Neural cell (in vitro differentiated cells): ENCODE measurements at regions not wholly inside any gene's neighbourhood (a gene's known extent, or its start where the extent isn't known, plus 50 kb on each side); places are given as distances from the start of the nearest gene placed in this dataset.

Source experiments
- H2AFZ ChIP-seq: fragments of 200-600, 300-800 bp; sonication (generic), shearing (Covaris generic); 2 replicates; pipeline ENCODE4 v1.6.0; 2014; ENCODE audit warnings: low read depth, mild to moderate bottlenecking, antibody characterized with exemption, low read length, moderate library complexity
- H3F3A ChIP-seq: fragments of 200-600 bp; shearing (Covaris generic); 2 replicates; pipeline ENCODE4 v1.6.1; 2016; ENCODE audit warnings: mild to moderate bottlenecking, moderate library complexity, mixed read lengths, antibody characterized with exemption, low read length; ENCODE audit not compliant: insufficient read depth, poor library complexity, severe bottlenecking
- H3K27ac ChIP-seq: fragments of 200-600, 300-800 bp; sonication (generic), shearing (Covaris generic); 2 replicates; pipeline ENCODE4 v1.5.1; 2014; ENCODE audit warnings: mild to moderate bottlenecking, low read length, moderate library complexity
- H3K27me3 ChIP-seq: fragments of 300-800, 200-600 bp; sonication (generic), shearing (Covaris generic); 2 replicates; pipeline ENCODE4 v1.6.0; 2014; ENCODE audit warnings: mild to moderate bottlenecking, low read depth, low read length, moderate library complexity; ENCODE audit not compliant: insufficient read depth
- H3K36me3 ChIP-seq: fragments of 300-800, 200-600 bp; sonication (generic), shearing (Covaris generic); 2 replicates; pipeline ENCODE4 v1.5.1; 2014; ENCODE audit warnings: mild to moderate bottlenecking, antibody characterized with exemption, low read length, moderate library complexity; ENCODE audit not compliant: insufficient read depth
- H3K4me2 ChIP-seq: fragments of 300-800, 200-600 bp; sonication (generic), shearing (Covaris generic); 2 replicates; pipeline ENCODE4 v1.6.0; 2014; ENCODE audit warnings: mild to moderate bottlenecking, low read length
- H3K4me3 ChIP-seq: fragments of 300-800, 200-600 bp; sonication (generic), shearing (Covaris generic); 2 replicates; pipeline ENCODE4 v1.5.1; 2014; ENCODE audit warnings: mild to moderate bottlenecking, low read length, moderate library complexity
- H3K79me2 ChIP-seq: fragments of 200-600 bp; shearing (Covaris generic); replicated peaks from 2 replicates; pipeline ENCODE4 v1.6.0; 2014; ENCODE audit warnings: mild to moderate bottlenecking, low read length, moderate library complexity; ENCODE audit not compliant: insufficient read depth
- H3K9ac ChIP-seq: fragments of 300-800, 200-600 bp; sonication (generic), shearing (Covaris generic); 2 replicates; pipeline ENCODE4 v1.6.1; 2016; ENCODE audit warnings: mild to moderate bottlenecking, low read length, mixed read lengths
- H3K9me2 ChIP-seq: fragments of 200-600 bp; shearing (Covaris generic); 2 replicates; pipeline ENCODE4 v1.6.1; 2016; ENCODE audit warnings: mild to moderate bottlenecking, low read length, mixed read lengths; ENCODE audit not compliant: insufficient read depth
- H3K9me3 ChIP-seq: fragments of 200-600, 300-800 bp; sonication (generic), shearing (Covaris generic); 2 replicates; pipeline ENCODE4 v1.6.1; 2016; ENCODE audit warnings: mild to moderate bottlenecking, mixed run types, low read length, moderate library complexity, mixed read lengths
- H4K20me1 ChIP-seq: fragments of 200-600 bp; shearing (Covaris generic); 2 replicates; pipeline ENCODE4 v1.6.1; 2016; ENCODE audit warnings: mild to moderate bottlenecking, mixed run types; ENCODE audit not compliant: insufficient read depth
- EP300 ChIP-seq: fragments of 450-650 bp; conservative IDR thresholded peaks from 2 replicates; pipeline ENCODE4 v1.6.1; 2014; ENCODE audit warnings: antibody characterized with exemption, mild to moderate bottlenecking, moderate library complexity; ENCODE audit not compliant: poor library complexity, severe bottlenecking
- EZH2 ChIP-seq: fragments of 200-600, 300-800 bp; shearing (Covaris generic), sonication (generic); IDR thresholded peaks from 2 replicates; pipeline ENCODE4 v1.6.1; 2014; ENCODE audit warnings: antibody characterized with exemption, low read length, borderline replicate concordance, mild to moderate bottlenecking; ENCODE audit not compliant: insufficient read depth, poor library complexity, severe bottlenecking
- MXI1 ChIP-seq: fragments of 450-650 bp; conservative IDR thresholded peaks from 2 replicates; pipeline ENCODE4 v1.6.1; 2014; ENCODE audit warnings: antibody characterized with exemption, mild to moderate bottlenecking; ENCODE audit not compliant: poor library complexity, severe bottlenecking
- POLR2AphosphoS5 ChIP-seq: IDR thresholded peaks from 2 replicates; pipeline ENCODE4 v1.6.1; 2012
- RAD21 ChIP-seq: fragments of 450-650 bp; conservative IDR thresholded peaks from 2 replicates; pipeline ENCODE4 v1.6.1; 2014; ENCODE audit warnings: antibody characterized with exemption, mild to moderate bottlenecking, moderate library complexity
- SMC3 ChIP-seq: fragments of 450-650 bp; conservative IDR thresholded peaks from 2 replicates; pipeline ENCODE4 v1.6.1; 2014; ENCODE audit warnings: antibody characterized with exemption, mild to moderate bottlenecking, moderate library complexity; ENCODE audit not compliant: poor library complexity
- TAF1 ChIP-seq: IDR thresholded peaks from 2 replicates; pipeline ENCODE4 v1.6.1; 2012; ENCODE audit warnings: low read depth
- TF ChIP-seq, protein P1 (sequence below): fragments of 450-650 bp; IDR thresholded peaks from 2 replicates; pipeline ENCODE4 v1.5.1; 2014; ENCODE audit warnings: antibody characterized with exemption, mild to moderate bottlenecking, moderate library complexity; ENCODE audit not compliant: poor library complexity, severe bottlenecking
- TF ChIP-seq, protein P2 (sequence below): IDR thresholded peaks from 2 replicates; pipeline ENCODE4 v1.6.1; 2012; ENCODE audit warnings: borderline replicate concordance

DNA sequence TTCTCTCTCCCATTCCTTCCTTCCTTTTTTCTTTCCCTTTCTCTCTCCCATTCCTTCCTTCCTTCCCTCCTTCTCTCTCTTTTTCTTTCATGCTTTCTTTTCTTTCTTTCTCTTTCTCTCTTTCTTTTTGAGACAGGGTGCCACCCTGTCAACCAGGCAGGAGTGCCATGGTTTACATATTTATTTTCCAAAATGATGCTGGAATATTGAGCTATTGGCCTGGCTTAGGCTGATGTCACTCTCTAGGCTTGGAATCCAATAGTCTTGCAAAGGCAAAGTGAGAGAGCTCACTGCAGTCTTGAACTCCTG lies 159.1 kb downstream of the BAMBI start:
- H3K9ac ChIP-seq, result no peak overlapping the region
- H3K36me3 ChIP-seq, result no peaks in the 10 kb centered on the region
- TF ChIP-seq, protein P1, sequence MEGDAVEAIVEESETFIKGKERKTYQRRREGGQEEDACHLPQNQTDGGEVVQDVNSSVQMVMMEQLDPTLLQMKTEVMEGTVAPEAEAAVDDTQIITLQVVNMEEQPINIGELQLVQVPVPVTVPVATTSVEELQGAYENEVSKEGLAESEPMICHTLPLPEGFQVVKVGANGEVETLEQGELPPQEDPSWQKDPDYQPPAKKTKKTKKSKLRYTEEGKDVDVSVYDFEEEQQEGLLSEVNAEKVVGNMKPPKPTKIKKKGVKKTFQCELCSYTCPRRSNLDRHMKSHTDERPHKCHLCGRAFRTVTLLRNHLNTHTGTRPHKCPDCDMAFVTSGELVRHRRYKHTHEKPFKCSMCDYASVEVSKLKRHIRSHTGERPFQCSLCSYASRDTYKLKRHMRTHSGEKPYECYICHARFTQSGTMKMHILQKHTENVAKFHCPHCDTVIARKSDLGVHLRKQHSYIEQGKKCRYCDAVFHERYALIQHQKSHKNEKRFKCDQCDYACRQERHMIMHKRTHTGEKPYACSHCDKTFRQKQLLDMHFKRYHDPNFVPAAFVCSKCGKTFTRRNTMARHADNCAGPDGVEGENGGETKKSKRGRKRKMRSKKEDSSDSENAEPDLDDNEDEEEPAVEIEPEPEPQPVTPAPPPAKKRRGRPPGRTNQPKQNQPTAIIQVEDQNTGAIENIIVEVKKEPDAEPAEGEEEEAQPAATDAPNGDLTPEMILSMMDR, result no peak
- TF ChIP-seq EP300 (no peak), SMC3 (no peak), POLR2AphosphoS5 (no peak), TAF1 (no peak), MXI1 (no peak), RAD21 (no peak), EZH2 (no peak)
- TF ChIP-seq, protein P2, sequence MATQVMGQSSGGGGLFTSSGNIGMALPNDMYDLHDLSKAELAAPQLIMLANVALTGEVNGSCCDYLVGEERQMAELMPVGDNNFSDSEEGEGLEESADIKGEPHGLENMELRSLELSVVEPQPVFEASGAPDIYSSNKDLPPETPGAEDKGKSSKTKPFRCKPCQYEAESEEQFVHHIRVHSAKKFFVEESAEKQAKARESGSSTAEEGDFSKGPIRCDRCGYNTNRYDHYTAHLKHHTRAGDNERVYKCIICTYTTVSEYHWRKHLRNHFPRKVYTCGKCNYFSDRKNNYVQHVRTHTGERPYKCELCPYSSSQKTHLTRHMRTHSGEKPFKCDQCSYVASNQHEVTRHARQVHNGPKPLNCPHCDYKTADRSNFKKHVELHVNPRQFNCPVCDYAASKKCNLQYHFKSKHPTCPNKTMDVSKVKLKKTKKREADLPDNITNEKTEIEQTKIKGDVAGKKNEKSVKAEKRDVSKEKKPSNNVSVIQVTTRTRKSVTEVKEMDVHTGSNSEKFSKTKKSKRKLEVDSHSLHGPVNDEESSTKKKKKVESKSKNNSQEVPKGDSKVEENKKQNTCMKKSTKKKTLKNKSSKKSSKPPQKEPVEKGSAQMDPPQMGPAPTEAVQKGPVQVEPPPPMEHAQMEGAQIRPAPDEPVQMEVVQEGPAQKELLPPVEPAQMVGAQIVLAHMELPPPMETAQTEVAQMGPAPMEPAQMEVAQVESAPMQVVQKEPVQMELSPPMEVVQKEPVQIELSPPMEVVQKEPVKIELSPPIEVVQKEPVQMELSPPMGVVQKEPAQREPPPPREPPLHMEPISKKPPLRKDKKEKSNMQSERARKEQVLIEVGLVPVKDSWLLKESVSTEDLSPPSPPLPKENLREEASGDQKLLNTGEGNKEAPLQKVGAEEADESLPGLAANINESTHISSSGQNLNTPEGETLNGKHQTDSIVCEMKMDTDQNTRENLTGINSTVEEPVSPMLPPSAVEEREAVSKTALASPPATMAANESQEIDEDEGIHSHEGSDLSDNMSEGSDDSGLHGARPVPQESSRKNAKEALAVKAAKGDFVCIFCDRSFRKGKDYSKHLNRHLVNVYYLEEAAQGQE, result no peak
- no peaks in the 10 kb centered on the region for H4K20me1 ChIP-seq
- no peaks in the 10 kb centered on the region for H3K9me3 ChIP-seq
- H3K27ac ChIP-seq, result no peak overlapping the region
- no peaks in the 10 kb centered on the region for H3K9me2 ChIP-seq
- no peaks in the 10 kb centered on the region for H3K27me3 ChIP-seq
- no peak overlapping the region for H2AFZ ChIP-seq
- H3F3A ChIP-seq, result no peaks in the 10 kb centered on the region
- no peak overlapping the region for H3K4me2 ChIP-seq
- no peak overlapping the region for H3K4me3 ChIP-seq
- H3K79me2 ChIP-seq, result no peaks in the 10 kb centered on the region

DNA sequence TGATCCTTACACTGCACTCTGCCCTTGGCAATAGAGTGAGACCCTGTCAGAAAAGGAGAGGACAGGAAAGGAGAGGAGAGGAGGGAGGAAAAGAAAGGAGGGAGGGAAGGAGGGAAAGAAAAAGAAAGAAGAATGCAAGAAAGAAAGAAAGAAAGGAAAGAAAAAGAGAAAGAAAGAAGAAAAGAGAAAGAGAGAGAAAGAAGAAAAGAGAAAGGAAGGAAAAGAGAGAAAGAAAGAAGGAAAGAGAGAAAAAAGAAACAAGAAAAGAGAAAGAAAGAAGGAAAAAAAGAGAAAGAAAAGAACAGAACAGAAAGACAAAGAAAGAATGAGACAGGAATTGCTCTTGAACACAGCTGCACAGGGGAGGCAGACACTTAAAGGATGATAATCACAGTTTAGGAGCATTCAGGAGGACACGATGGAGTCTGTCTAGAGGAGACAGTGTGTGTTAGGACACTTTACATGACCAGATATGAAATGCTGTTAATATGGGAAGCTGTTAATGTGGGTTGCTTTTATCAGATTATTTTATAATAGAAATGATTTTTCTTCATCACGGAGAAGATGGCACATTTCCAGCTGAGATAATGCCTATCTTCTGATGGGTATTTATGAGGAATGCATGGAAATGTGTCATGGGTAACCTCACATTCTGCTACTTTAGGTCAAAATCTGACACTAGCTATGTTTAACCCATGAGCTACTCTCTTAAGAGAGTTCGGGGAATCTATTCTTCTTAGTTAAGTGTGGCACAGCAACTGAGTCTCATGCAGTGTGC lies 160.5 kb downstream of the BAMBI start:
- TF ChIP-seq, protein P2, result no peak
- TF ChIP-seq, protein P1, result no peak
- TF ChIP-seq MXI1, result no peak
- no peak for TF ChIP-seq EZH2
- TF ChIP-seq POLR2AphosphoS5, result no peak
- no peak for TF ChIP-seq TAF1
- TF ChIP-seq SMC3, result no peak
- no peak for TF ChIP-seq EP300
- TF ChIP-seq RAD21, result no peak
- Histone ChIP-seq H3K9me3 (no peaks in the 10 kb centered on the region), H3K27ac (no peak overlapping the region), H3K36me3 (no peaks in the 10 kb centered on the region), H3K4me2 (no peak overlapping the region), H3K79me2 (no peaks in the 10 kb centered on the region), H3F3A (no peaks in the 10 kb centered on the region), H3K27me3 (no peaks in the 10 kb centered on the region), H3K9ac (no peak overlapping the region), H2AFZ (no peak overlapping the region), H3K4me3 (no peak overlapping the region), H3K9me2 (no peaks in the 10 kb centered on the region), H4K20me1 (no peaks in the 10 kb centered on the region)
